ENCODE measurements at regions not wholly inside any gene's neighbourhood (a gene's known extent, or its start where the extent isn't known, plus 50 kb on each side); places are given as distances from the start of the nearest gene placed in this dataset.
"Not testable (repeated sequence)": the region's sequence is repeated elsewhere in the genome, so short reads cannot be mapped to it uniquely, and the experiment has no call there.

GRCh38 chr7:142452791-142453190 is 194.9 kb upstream of the PRSS58 start:
- no peak for DNase-seq (ENCODE audit: low read depth, low spot score)
- H3K4me3 ChIP-seq (ENCODE audit: low read depth, low read length), result no peak overlapping the region
- TF ChIP-seq CTCF (IDR thresholded peaks at IDR 0.05; ENCODE audit: insufficient read depth, low read length, missing control alignments), result no peak
- ChIA-PET POLR2A (no interaction called here), CTCF (interaction anchor here (1.4 to 47.3 kb wide), 3 partner anchors 8 to 46 kb away, joined by 8 to 2267 read pairs (median 197); no protein-coding TSS in a partner anchor)

- no peak for DNase-seq (ENCODE audit: low read depth, low spot score)
- TF ChIP-seq CTCF (IDR thresholded peaks at IDR 0.05; ENCODE audit: insufficient read depth, low read length, missing control alignments), result no peak
- POLR2A ChIA-PET, result interaction anchor here (0.5 kb wide), 1 partner anchor 344 kb away, joined by 3 read pairs; no protein-coding TSS in a partner anchor
- no peak overlapping the region for H3K4me3 ChIP-seq (ENCODE audit: low read depth, low read length)
- CTCF ChIA-PET, result interaction anchor here (1.0 to 47.3 kb wide), 6 partner anchors 9 to 83 kb away, joined by 3 to 2267 read pairs (median 6); no protein-coding TSS in a partner anchor
Measured at GRCh38 chr7:142451817-142452216, 194.0 kb upstream of the PRSS58 start.

- POLR2A ChIA-PET, result no interaction called here
- CTCF ChIA-PET, result interaction anchor here (1.0 to 47.3 kb wide), 7 partner anchors 8 to 83 kb away, joined by 3 to 2267 read pairs (median 8); no protein-coding TSS in a partner anchor
- TF ChIP-seq CTCF (IDR thresholded peaks at IDR 0.05; ENCODE audit: insufficient read depth, low read length, missing control alignments), result no peak
Measured at GRCh38 chr7:142451296-142451695, 193.4 kb upstream of the PRSS58 start.

GRCh38 chr7:142450695-142451094 is 192.8 kb upstream of the PRSS58 start:
- no peak overlapping the region for H3K4me3 ChIP-seq (ENCODE audit: low read depth, low read length)
- DNase-seq (ENCODE audit: low read depth, low spot score), result no peak
- TF ChIP-seq CTCF (IDR thresholded peaks at IDR 0.05; ENCODE audit: insufficient read depth, low read length, missing control alignments), result no peak
- ChIA-PET CTCF (interaction anchor here (1.5 to 47.3 kb wide), 3 partner anchors 9 to 48 kb away, joined by 3 to 2267 read pairs (median 25); no protein-coding TSS in a partner anchor), POLR2A (no interaction called here)

More at GRCh38 chr7:142451296-142451695, 193.4 kb upstream of the PRSS58 start:
- no peak for DNase-seq (ENCODE audit: low read depth, low spot score)
- H3K4me3 ChIP-seq (ENCODE audit: low read depth, low read length), result no peak overlapping the region

- ChIA-PET POLR2A (no interaction called here), CTCF (interaction anchor here (1.5 to 47.3 kb wide), 3 partner anchors 9 to 49 kb away, joined by 3 to 2267 read pairs (median 25); no protein-coding TSS in a partner anchor)
- no peak for DNase-seq (ENCODE audit: low read depth, low spot score)
- no peak for TF ChIP-seq CTCF (IDR thresholded peaks at IDR 0.05; ENCODE audit: insufficient read depth, low read length, missing control alignments)
- no peak overlapping the region for H3K4me3 ChIP-seq (ENCODE audit: low read depth, low read length)
Measured at GRCh38 chr7:142450206-142450605, 192.3 kb upstream of the PRSS58 start.

- CTCF ChIA-PET, result interaction anchor here (0.8 to 47.3 kb wide), 4 partner anchors 10 to 334 kb away, joined by 3 to 2267 read pairs (median 14); no protein-coding TSS in a partner anchor
- H3K4me3 ChIP-seq (ENCODE audit: low read depth, low read length); DNase-seq (ENCODE audit: low read depth, low spot score); POLR2A ChIA-PET: not testable (repeated sequence)
Measured at GRCh38 chr7:142448857-142449256, 191.0 kb upstream of the PRSS58 start.

GRCh38 chr7:142447762-142448161 is 189.9 kb upstream of the PRSS58 start:
- H3K4me3 ChIP-seq (ENCODE audit: low read depth, low read length), result no peak overlapping the region
- POLR2A ChIA-PET, result no interaction called here
- no peak for TF ChIP-seq CTCF (IDR thresholded peaks at IDR 0.05; ENCODE audit: insufficient read depth, low read length, missing control alignments)
- CTCF ChIA-PET, result interaction anchor here (0.8 to 47.3 kb wide), 7 partner anchors 9 to 335 kb away, joined by 3 to 2267 read pairs (median 4); no protein-coding TSS in a partner anchor
- DNase-seq (ENCODE audit: low read depth, low spot score), result no peak

Data from AG04449 (cell line).